ENCODE measurements at regions not wholly inside any gene's neighbourhood (a gene's known extent, or its start where the extent isn't known, plus 50 kb on each side); places are given as distances from the start of the nearest gene placed in this dataset.

GRCh38 chr22:48439560-48440135 is 1388.0 kb downstream of the BRD1 start:
- H3K4me3 Mint-ChIP-seq, result no peak overlapping the region
- H2AFZ ChIP-seq (ENCODE audit: insufficient read depth, low read depth, low read length, poor library complexity, severe bottlenecking), result no peak overlapping the region
- WGBS (ENCODE audit: insufficient coverage), result 90% methylated on average over 8 of the region's 10 CpGs
- no peaks in the 10 kb centered on the region for H3K9me3 Mint-ChIP-seq (ENCODE audit: insufficient read depth)
- no peak overlapping the region for H3K4me3 ChIP-seq (ENCODE audit: control extremely low read depth in 1 of 5, extremely low read depth in 1 of 5, insufficient read depth in 1 of 5, low read depth in 2 of 5, low read length in 4 of 5)
- peak overlapping the region; percentile 10 for H3K27ac Mint-ChIP-seq
- ChIA-PET POLR2A (no interaction called here), CTCF (no interaction called here)
- no peak overlapping the region for H3K4me2 ChIP-seq (replicated peaks; ENCODE audit: low read depth, low read length, poor library complexity, severe bottlenecking)
- H3K36me3 ChIP-seq (replicated peaks in 1 of 2; ENCODE audit: control extremely low read depth in 1 of 2, control insufficient read depth in 1 of 2, extremely low read depth in 1 of 2, insufficient read depth in 2 of 2, low read length in 1 of 2), result no peaks in the 10 kb centered on the region
- peaks cover 11 to 12% of the 10 kb centered on the region in 2 donors for H3K4me1 ChIP-seq (ENCODE audit: control insufficient read depth in 2 of 2, insufficient read depth in 2 of 2, low read length in 2 of 2)
- peaks cover 44% of the 10 kb centered on the region for H3K27me3 Mint-ChIP-seq
- H4K20me1 ChIP-seq (ENCODE audit: control insufficient read depth, insufficient read depth, low read length, poor library complexity, severe bottlenecking), result no peaks in the 10 kb centered on the region
- peaks cover 0 to 35% (median 4%) of the 10 kb centered on the region in 4 experiments for H3K27me3 ChIP-seq (replicated peaks in 1 of 4; ENCODE audit: control extremely low read depth in 1 of 4, control insufficient read depth in 3 of 4, insufficient read depth in 4 of 4, low read length in 3 of 4)
- no peaks in the 10 kb centered on the region for H3K79me2 ChIP-seq (ENCODE audit: control insufficient read depth, insufficient read depth, low read length)
- TF ChIP-seq EZH2 (IDR thresholded peaks at IDR 0.05; ENCODE audit: borderline replicate concordance, insufficient read depth, low read depth, low read length, poor library complexity, severe bottlenecking) (no peak), CTCF (IDR thresholded peaks at IDR 0.05) (no peak)
- H3K4me1 Mint-ChIP-seq, result peaks cover 10% of the 10 kb centered on the region
- H3K27ac ChIP-seq (ENCODE audit: low read length in 2 of 2), result no peak overlapping the region
- no peak for ATAC-seq (ENCODE audit: low read depth)
- no peak for DNase-seq
- intact Hi-C loops (cut with micrococcal nuclease), result no loop called here
- no peak overlapping the region for H3K9ac ChIP-seq (ENCODE audit: low read length)
- H3K9me3 ChIP-seq (ENCODE audit: control extremely low read depth in 1 of 3, control insufficient read depth in 2 of 3, insufficient read depth in 1 of 3, low read length in 2 of 3), result peaks cover 0 to 27% (median 0%) of the 10 kb centered on the region in 3 donors

- ATAC-seq (ENCODE audit: low read depth) (no peak), DNase-seq (no peak)
- no peak overlapping the region for H3K9ac ChIP-seq (ENCODE audit: low read length)
- H2AFZ ChIP-seq (ENCODE audit: insufficient read depth, low read depth, low read length, poor library complexity, severe bottlenecking), result no peak overlapping the region
- no peaks in the 10 kb centered on the region for H4K20me1 ChIP-seq (ENCODE audit: control insufficient read depth, insufficient read depth, low read length, poor library complexity, severe bottlenecking)
- Mint-ChIP-seq H3K27ac (peak overlapping the region; percentile 10), H3K9me3 (ENCODE audit: insufficient read depth) (no peaks in the 10 kb centered on the region), H3K4me1 (peaks cover 4% of the 10 kb centered on the region), H3K27me3 (peaks cover 45% of the 10 kb centered on the region), H3K4me3 (no peak overlapping the region)
- H3K9me3 ChIP-seq (ENCODE audit: control extremely low read depth in 1 of 3, control insufficient read depth in 2 of 3, insufficient read depth in 1 of 3, low read length in 2 of 3), result peaks cover 0 to 21% (median 0%) of the 10 kb centered on the region in 3 donors
- peaks cover 4 to 5% of the 10 kb centered on the region in 2 donors for H3K4me1 ChIP-seq (ENCODE audit: control insufficient read depth in 2 of 2, insufficient read depth in 2 of 2, low read length in 2 of 2)
- CTCF ChIA-PET, result no interaction called here
- no peaks in the 10 kb centered on the region for H3K36me3 ChIP-seq (replicated peaks in 1 of 2; ENCODE audit: control extremely low read depth in 1 of 2, control insufficient read depth in 1 of 2, extremely low read depth in 1 of 2, insufficient read depth in 2 of 2, low read length in 1 of 2)
- 80% methylated on average over 6 of the region's 19 CpGs for WGBS (ENCODE audit: insufficient coverage)
- no peak for TF ChIP-seq CTCF (IDR thresholded peaks at IDR 0.05)
- TF ChIP-seq EZH2 (IDR thresholded peaks at IDR 0.05; ENCODE audit: borderline replicate concordance, insufficient read depth, low read depth, low read length, poor library complexity, severe bottlenecking), result no peak
- peaks cover 0 to 38% (median 4%) of the 10 kb centered on the region in 4 experiments for H3K27me3 ChIP-seq (replicated peaks in 1 of 4; ENCODE audit: control extremely low read depth in 1 of 4, control insufficient read depth in 3 of 4, insufficient read depth in 4 of 4, low read length in 3 of 4)
- H3K27ac ChIP-seq (ENCODE audit: low read length in 2 of 2), result no peak overlapping the region
- no peaks in the 10 kb centered on the region for H3K79me2 ChIP-seq (ENCODE audit: control insufficient read depth, insufficient read depth, low read length)
- intact Hi-C loops (cut with micrococcal nuclease), result no loop called here
- no peak overlapping the region for H3K4me2 ChIP-seq (replicated peaks; ENCODE audit: low read depth, low read length, poor library complexity, severe bottlenecking)
- H3K4me3 ChIP-seq (ENCODE audit: control extremely low read depth in 1 of 5, extremely low read depth in 1 of 5, insufficient read depth in 1 of 5, low read depth in 2 of 5, low read length in 4 of 5), result no peak overlapping the region
- POLR2A ChIA-PET, result no interaction called here
These were observed 1388.7 kb downstream of the BRD1 start for GRCh38 chr22:48438800-48439559.
